ENCODE measurements at regions not wholly inside any gene's neighbourhood (a gene's known extent, or its start where the extent isn't known, plus 50 kb on each side); places are given as distances from the start of the nearest gene placed in this dataset.
"Not testable (repeated sequence)": the region's sequence is repeated elsewhere in the genome, so short reads cannot be mapped to it uniquely, and the experiment has no call there.

- TF ChIP-seq, protein P1, sequence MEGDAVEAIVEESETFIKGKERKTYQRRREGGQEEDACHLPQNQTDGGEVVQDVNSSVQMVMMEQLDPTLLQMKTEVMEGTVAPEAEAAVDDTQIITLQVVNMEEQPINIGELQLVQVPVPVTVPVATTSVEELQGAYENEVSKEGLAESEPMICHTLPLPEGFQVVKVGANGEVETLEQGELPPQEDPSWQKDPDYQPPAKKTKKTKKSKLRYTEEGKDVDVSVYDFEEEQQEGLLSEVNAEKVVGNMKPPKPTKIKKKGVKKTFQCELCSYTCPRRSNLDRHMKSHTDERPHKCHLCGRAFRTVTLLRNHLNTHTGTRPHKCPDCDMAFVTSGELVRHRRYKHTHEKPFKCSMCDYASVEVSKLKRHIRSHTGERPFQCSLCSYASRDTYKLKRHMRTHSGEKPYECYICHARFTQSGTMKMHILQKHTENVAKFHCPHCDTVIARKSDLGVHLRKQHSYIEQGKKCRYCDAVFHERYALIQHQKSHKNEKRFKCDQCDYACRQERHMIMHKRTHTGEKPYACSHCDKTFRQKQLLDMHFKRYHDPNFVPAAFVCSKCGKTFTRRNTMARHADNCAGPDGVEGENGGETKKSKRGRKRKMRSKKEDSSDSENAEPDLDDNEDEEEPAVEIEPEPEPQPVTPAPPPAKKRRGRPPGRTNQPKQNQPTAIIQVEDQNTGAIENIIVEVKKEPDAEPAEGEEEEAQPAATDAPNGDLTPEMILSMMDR (IDR thresholded peaks at IDR 0.05) = no peak
- no peak for ATAC-seq
- no peaks in the 10 kb centered on the region for H3K4me1 ChIP-seq
- H3K27ac ChIP-seq = no peak overlapping the region
- H3K36me3 ChIP-seq = no peaks in the 10 kb centered on the region
- H3K4me3 ChIP-seq = no peak overlapping the region
- no peaks in the 10 kb centered on the region for H3K27me3 ChIP-seq (ENCODE audit: low read depth)
- no peaks in the 10 kb centered on the region for H3K9me3 ChIP-seq
- no peak for DNase-seq
- intact Hi-C loops (cut with DNase I) = no loop called here
Observed at GRCh38 chr18:59848002-59848401, 51.8 kb upstream of the PMAIP1 start.

DNA sequence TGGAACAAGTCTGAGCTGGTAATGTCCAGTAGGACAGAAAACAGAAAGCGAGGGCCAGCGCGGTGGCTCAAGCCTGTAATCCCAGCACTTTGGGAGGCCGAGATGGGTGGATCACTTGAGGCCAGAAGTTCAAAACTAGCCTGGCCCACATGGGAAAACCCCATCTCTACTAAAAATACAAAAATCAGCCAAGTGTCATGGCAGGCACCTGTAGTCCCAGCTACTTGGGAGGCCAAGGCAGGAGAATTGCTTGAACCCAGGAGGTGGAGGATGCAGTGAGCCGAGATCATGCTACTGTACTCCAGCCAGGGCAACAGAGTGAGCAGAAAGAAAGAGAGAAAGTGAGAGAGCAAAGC, 52.3 kb upstream of the PMAIP1 start:
- H3K27me3 ChIP-seq (ENCODE audit: low read depth); H3K36me3 ChIP-seq; ATAC-seq; intact Hi-C loops (cut with DNase I); H3K4me1 ChIP-seq; H3K27ac ChIP-seq; H3K9me3 ChIP-seq; DNase-seq; H3K4me3 ChIP-seq: not testable (repeated sequence)

- DNase-seq (no peak), ATAC-seq (peak; percentile 61 to 77)
- TF ChIP-seq, protein P1 (IDR thresholded peaks at IDR 0.05) = no peak
- Histone ChIP-seq H3K4me3 (no peak overlapping the region), H3K27ac (no peak overlapping the region), H3K36me3 (no peaks in the 10 kb centered on the region), H3K4me1 (no peaks in the 10 kb centered on the region), H3K9me3 (no peaks in the 10 kb centered on the region), H3K27me3 (ENCODE audit: low read depth) (no peaks in the 10 kb centered on the region)
- intact Hi-C loops (cut with DNase I) = no loop called here
Observed at GRCh38 chr18:59846814-59847490, 52.8 kb upstream of the PMAIP1 start.

DNA sequence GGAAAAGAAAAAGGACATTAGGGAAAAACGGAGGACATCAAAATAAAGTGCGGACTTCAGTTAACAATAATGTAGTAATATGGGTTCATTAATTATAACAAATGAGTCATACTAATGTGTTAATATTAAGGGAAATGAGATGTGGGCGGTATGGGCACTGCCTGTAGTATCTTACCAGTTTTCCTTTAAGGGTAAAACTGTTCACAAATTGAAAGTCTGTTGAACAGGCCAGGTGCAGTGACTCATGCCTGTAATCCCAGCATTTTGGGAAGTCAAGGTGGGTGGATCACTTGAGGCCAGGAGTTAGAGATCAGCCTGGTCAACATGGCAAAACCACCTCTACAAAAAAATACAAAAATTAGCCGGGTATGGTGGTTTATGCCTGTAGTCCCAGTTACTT, 56.8 kb upstream of the PMAIP1 start:
- Histone ChIP-seq H3K4me1 (no peaks in the 10 kb centered on the region), H3K36me3 (no peaks in the 10 kb centered on the region), H3K27me3 (ENCODE audit: low read depth) (no peaks in the 10 kb centered on the region), H3K9me3 (no peaks in the 10 kb centered on the region), H3K27ac (no peak overlapping the region), H3K4me3 (no peak overlapping the region)
- intact Hi-C loops (cut with DNase I) = no loop called here
- no peak for ATAC-seq
- TF ChIP-seq, protein P1 (IDR thresholded peaks at IDR 0.05) = no peak
- no peak for DNase-seq

DNA sequence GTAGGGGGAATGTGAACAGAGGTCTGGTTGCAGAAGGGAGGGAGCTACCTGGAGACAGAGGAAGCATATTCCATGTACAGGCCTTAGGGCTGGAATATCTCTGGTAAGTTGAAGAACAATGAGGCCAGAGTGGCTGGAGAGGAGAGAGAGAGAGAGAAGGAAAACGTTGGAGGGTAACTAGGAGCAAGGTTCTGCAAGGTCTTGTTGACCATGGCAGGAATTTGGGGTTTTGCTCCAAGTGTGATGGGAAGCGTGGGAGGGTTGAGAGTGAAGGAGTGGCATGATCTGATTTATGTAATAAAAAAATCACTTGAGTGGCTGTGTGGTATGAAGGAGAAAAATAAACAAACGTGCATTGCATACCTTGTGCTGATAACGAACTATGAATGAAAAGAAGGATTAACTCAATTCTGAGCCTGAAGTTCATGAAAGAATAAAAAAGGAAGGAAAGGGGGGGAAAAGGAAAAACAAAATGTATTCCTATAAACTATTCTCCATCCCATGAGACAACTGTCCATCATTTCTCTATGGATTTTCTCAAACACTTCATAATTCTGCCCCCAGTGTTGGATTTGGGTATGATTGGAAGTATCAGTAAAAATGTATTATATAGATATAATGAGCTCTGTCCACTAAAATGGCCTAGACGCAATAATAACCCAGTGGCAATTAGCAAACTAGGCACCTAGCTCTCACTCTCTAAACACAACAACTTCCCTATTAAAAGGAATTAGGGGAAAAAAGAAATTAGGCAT, 59.7 kb upstream of the PMAIP1 start:
- ATAC-seq (peak; percentile 72 to 83), DNase-seq (no peak)
- Histone ChIP-seq H3K9me3 (no peaks in the 10 kb centered on the region), H3K27me3 (ENCODE audit: low read depth) (no peaks in the 10 kb centered on the region), H3K4me3 (no peak overlapping the region), H3K36me3 (no peaks in the 10 kb centered on the region), H3K4me1 (no peaks in the 10 kb centered on the region), H3K27ac (peak overlapping the region; percentile 24)
- TF ChIP-seq, protein P1 (IDR thresholded peaks at IDR 0.05) = no peak
- intact Hi-C loops (cut with DNase I) = no loop called here

DNA sequence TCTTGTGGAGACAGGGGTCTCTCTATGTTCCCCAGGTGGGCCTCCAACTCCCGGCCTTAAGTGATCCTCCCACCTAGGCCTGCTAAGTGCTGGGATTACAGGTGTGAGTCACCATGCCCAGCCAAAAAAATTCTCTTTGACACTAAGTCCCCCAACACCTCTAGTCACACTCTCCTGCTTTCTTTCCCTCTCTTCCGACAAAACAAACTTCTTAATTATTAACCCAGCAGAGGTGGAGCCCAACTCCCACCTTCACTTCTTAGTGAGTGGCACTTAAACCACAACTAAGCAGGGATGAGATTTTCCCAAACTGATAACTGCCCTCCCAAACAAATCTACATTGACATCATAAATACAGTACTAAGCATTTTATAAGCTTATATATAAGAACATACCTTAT, 60.5 kb upstream of the PMAIP1 start:
- H3K4me3 ChIP-seq = no peak overlapping the region
- ATAC-seq (peak in 1 of 2 donors; percentile 34), DNase-seq (no peak)
- intact Hi-C loops (cut with DNase I) = no loop called here
- H3K4me1 ChIP-seq = no peaks in the 10 kb centered on the region
- peak overlapping the region; percentile 24 for H3K27ac ChIP-seq
- TF ChIP-seq, protein P1 (IDR thresholded peaks at IDR 0.05) = no peak
- no peaks in the 10 kb centered on the region for H3K9me3 ChIP-seq
- no peaks in the 10 kb centered on the region for H3K27me3 ChIP-seq (ENCODE audit: low read depth)
- no peaks in the 10 kb centered on the region for H3K36me3 ChIP-seq
